ENCODE measurements at regions not wholly inside any gene's neighbourhood (a gene's known extent, or its start where the extent isn't known, plus 50 kb on each side); places are given as distances from the start of the nearest gene placed in this dataset.

- peak overlapping the region; percentile 85; the same call in 1 of the 2 replicates for H3K27ac ChIP-seq (ENCODE audit: low read length)
- H3K4me3 ChIP-seq (ENCODE audit: low read depth in 2 of 2, low read length in 2 of 2), result no peak overlapping the region
- ChIA-PET POLR2A (no interaction called here), CTCF (no interaction called here)
- ATAC-seq (no peak), DNase-seq (ENCODE audit: low read depth, low spot score) (no peak)
- H3K27me3 ChIP-seq (ENCODE audit: control insufficient read depth, insufficient read depth, low read length), result no peaks in the 10 kb centered on the region
- H3K9me3 ChIP-seq (ENCODE audit: control insufficient read depth, insufficient read depth, low read depth, low read length), result no peaks in the 10 kb centered on the region
- no TSS peak for BruUV-seq (replicated peaks)
- H3K4me1 ChIP-seq (ENCODE audit: control insufficient read depth, insufficient read depth, low read length), result peaks cover 25% of the 10 kb centered on the region
- in situ Hi-C loops (cut with HindIII; ENCODE audit: low pct_unique_long_range_greater_than_20kb, low sequenced_read_pairs) (no loop called here), intact Hi-C loops (cut with micrococcal nuclease; ENCODE audit: unreplicated experiment) (no loop called here)
- no peaks in the 10 kb centered on the region for H3K36me3 ChIP-seq (ENCODE audit: control insufficient read depth, insufficient read depth, low read length)
- no peak for TF ChIP-seq REST (IDR thresholded peaks at IDR 0.05; ENCODE audit: insufficient read depth in 1 of 2, low read depth in 2 of 2, low read length in 1 of 2)
- no peak for TF ChIP-seq TCF7L2 (IDR thresholded peaks at IDR 0.05; ENCODE audit: low read depth, low read length)
- TF ChIP-seq POLR2AphosphoS5 (IDR thresholded peaks at IDR 0.05; ENCODE audit: low read depth, low read length), result no peak
- no peak for TF ChIP-seq CTCF (IDR thresholded peaks at IDR 0.05)
- no peak for TF ChIP-seq SIN3A (IDR thresholded peaks at IDR 0.05; ENCODE audit: borderline replicate concordance, insufficient read depth, low read depth, low read length)
Measured at GRCh38 chr5:57845025-57845424, 362.4 kb upstream of the ACTBL2 start.

- no peaks in the 10 kb centered on the region for H3K36me3 ChIP-seq (ENCODE audit: control insufficient read depth, insufficient read depth, low read length)
- POLR2A ChIA-PET, result no interaction called here
- TF ChIP-seq SIN3A (IDR thresholded peaks at IDR 0.05; ENCODE audit: borderline replicate concordance, insufficient read depth, low read depth, low read length) (no peak), REST (IDR thresholded peaks at IDR 0.05; ENCODE audit: insufficient read depth in 1 of 2, low read depth in 2 of 2, low read length in 1 of 2) (no peak), TCF7L2 (IDR thresholded peaks at IDR 0.05; ENCODE audit: low read depth, low read length) (no peak), POLR2AphosphoS5 (IDR thresholded peaks at IDR 0.05; ENCODE audit: low read depth, low read length) (no peak), CTCF (IDR thresholded peaks at IDR 0.05) (no peak)
- ATAC-seq (no peak), DNase-seq (ENCODE audit: low read depth, low spot score) (no peak)
- no peak overlapping the region for H3K4me3 ChIP-seq (ENCODE audit: low read depth in 2 of 2, low read length in 2 of 2)
- intact Hi-C loops (cut with micrococcal nuclease; ENCODE audit: unreplicated experiment), result no loop called here
- peak overlapping the region; percentile 85 for H3K27ac ChIP-seq (ENCODE audit: low read length)
- no peaks in the 10 kb centered on the region for H3K9me3 ChIP-seq (ENCODE audit: control insufficient read depth, insufficient read depth, low read depth, low read length)
- in situ Hi-C loops (cut with HindIII; ENCODE audit: low pct_unique_long_range_greater_than_20kb, low sequenced_read_pairs), result no loop called here
- no peaks in the 10 kb centered on the region for H3K27me3 ChIP-seq (ENCODE audit: control insufficient read depth, insufficient read depth, low read length)
- H3K4me1 ChIP-seq (ENCODE audit: control insufficient read depth, insufficient read depth, low read length), result peaks cover 31% of the 10 kb centered on the region
- CTCF ChIA-PET, result no interaction called here
- BruUV-seq (replicated peaks), result no TSS peak
Measured at GRCh38 chr5:57844410-57844809, 361.8 kb upstream of the ACTBL2 start.

Measured in Panc1 (cell line).